ENCODE measurements at regions not wholly inside any gene's neighbourhood (a gene's known extent, or its start where the extent isn't known, plus 50 kb on each side); places are given as distances from the start of the nearest gene placed in this dataset.
"Not testable (repeated sequence)": the region's sequence is repeated elsewhere in the genome, so short reads cannot be mapped to it uniquely, and the experiment has no call there.

DNA sequence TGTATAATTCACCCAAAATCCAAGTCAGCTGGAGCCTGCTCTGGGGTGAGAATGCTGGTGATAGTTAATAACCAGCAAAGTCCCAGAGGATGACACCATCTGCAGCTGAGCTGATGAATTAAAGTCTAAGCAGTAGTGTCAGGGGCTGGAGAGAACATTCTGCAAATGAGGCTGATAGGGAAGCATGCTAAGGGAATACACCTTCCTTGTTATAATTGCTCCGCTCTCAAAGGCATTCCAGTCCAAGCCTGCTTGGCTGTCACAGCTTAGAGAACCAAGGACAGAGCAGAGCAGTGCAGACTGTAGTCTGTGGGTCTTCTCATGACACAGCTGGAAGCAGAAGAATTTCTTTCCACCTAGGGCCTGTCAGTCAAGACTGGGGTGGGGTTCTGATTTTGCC, 283.1 kb downstream of the SIPA1L2 start:
- Histone ChIP-seq H3K4me1 (no peaks in the 10 kb centered on the region), H3K27ac (no peak overlapping the region), H3K36me3 (no peaks in the 10 kb centered on the region), H3K9me3 (no peaks in the 10 kb centered on the region), H3K4me3 (no peak overlapping the region), H3K27me3 (no peaks in the 10 kb centered on the region)
- TF ChIP-seq CTCF (IDR thresholded peaks at IDR 0.05), result no peak
- ATAC-seq, result no peak
- no peak for DNase-seq
- intact Hi-C loops (cut with DNase I), result no loop called here

- intact Hi-C loops (cut with DNase I), result no loop called here
- H3K36me3 ChIP-seq, result no peaks in the 10 kb centered on the region
- no peak for DNase-seq
- H3K27me3 ChIP-seq, result no peaks in the 10 kb centered on the region
- no peaks in the 10 kb centered on the region for H3K4me1 ChIP-seq
- no peak for TF ChIP-seq CTCF (IDR thresholded peaks at IDR 0.05)
- no peak for ATAC-seq
- H3K9me3 ChIP-seq, result no peaks in the 10 kb centered on the region
- no peak overlapping the region for H3K27ac ChIP-seq
- H3K4me3 ChIP-seq, result no peak overlapping the region
These were observed 285.0 kb downstream of the SIPA1L2 start for GRCh38 chr1:232344791-232345399.

- DNase-seq; ATAC-seq; H3K27ac ChIP-seq; H3K36me3 ChIP-seq; intact Hi-C loops (cut with DNase I); H3K4me3 ChIP-seq; H3K9me3 ChIP-seq; H3K27me3 ChIP-seq; H3K4me1 ChIP-seq: not testable (repeated sequence)
These were observed 285.7 kb downstream of the SIPA1L2 start for GRCh38 chr1:232344186-232344585.

GRCh38 chr1:232340446-232340845, 289.5 kb downstream of the SIPA1L2 start:
- Histone ChIP-seq H3K27me3 (no peaks in the 10 kb centered on the region), H3K27ac (no peak overlapping the region), H3K4me1 (no peaks in the 10 kb centered on the region), H3K9me3 (no peaks in the 10 kb centered on the region), H3K4me3 (no peak overlapping the region), H3K36me3 (no peaks in the 10 kb centered on the region)
- no peak for ATAC-seq
- intact Hi-C loops (cut with DNase I), result no loop called here
- TF ChIP-seq CTCF (IDR thresholded peaks at IDR 0.05), result no peak
- DNase-seq, result no peak

- intact Hi-C loops (cut with DNase I), result no loop called here
These were observed 290.9 kb downstream of the SIPA1L2 start for GRCh38 chr1:232339073-232339472.

GRCh38 chr1:232335741-232336293, 294.1 kb downstream of the SIPA1L2 start:
- ATAC-seq (no peak), DNase-seq (no peak)
- intact Hi-C loops (cut with DNase I), result no loop called here

More at GRCh38 chr1:232339073-232339472, 290.9 kb downstream of the SIPA1L2 start:
- DNase-seq (no peak), ATAC-seq (no peak)
- Histone ChIP-seq H3K4me3 (no peak overlapping the region), H3K27me3 (no peaks in the 10 kb centered on the region), H3K27ac (no peak overlapping the region), H3K9me3 (no peaks in the 10 kb centered on the region), H3K36me3 (no peaks in the 10 kb centered on the region), H3K4me1 (no peaks in the 10 kb centered on the region)
- TF ChIP-seq CTCF (IDR thresholded peaks at IDR 0.05), result no peak

More at GRCh38 chr1:232335741-232336293, 294.1 kb downstream of the SIPA1L2 start:
- Histone ChIP-seq H3K9me3 (no peaks in the 10 kb centered on the region), H3K36me3 (no peaks in the 10 kb centered on the region), H3K27me3 (no peaks in the 10 kb centered on the region), H3K4me3 (no peak overlapping the region), H3K27ac (no peak overlapping the region), H3K4me1 (no peaks in the 10 kb centered on the region)
- TF ChIP-seq CTCF (IDR thresholded peaks at IDR 0.05), result no peak

All from upper lobe of right lung (tissue), 1 donor.